ENCODE measurements at regions not wholly inside any gene's neighbourhood (a gene's known extent, or its start where the extent isn't known, plus 50 kb on each side); places are given as distances from the start of the nearest gene placed in this dataset.

DNA sequence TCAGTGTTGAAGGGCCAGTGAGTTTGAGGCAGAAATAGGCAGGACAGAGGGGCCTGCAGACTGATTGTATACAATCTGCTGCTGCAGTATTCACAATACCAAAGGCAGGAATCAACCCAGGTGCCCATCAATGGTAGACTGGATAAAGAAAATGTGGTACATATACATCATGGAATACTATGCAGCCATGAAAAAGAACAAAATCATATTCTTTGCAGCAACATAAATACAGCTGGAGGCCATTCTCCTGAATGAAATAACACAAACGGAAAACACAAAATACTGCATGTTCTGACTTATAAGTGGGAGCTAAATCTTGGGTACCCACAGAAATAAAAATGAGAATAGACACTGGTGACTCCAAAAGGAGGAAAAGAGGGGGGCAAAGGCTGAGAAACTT lies 485.1 kb downstream of the XYLT1 start:
- TF ChIP-seq, protein P1, sequence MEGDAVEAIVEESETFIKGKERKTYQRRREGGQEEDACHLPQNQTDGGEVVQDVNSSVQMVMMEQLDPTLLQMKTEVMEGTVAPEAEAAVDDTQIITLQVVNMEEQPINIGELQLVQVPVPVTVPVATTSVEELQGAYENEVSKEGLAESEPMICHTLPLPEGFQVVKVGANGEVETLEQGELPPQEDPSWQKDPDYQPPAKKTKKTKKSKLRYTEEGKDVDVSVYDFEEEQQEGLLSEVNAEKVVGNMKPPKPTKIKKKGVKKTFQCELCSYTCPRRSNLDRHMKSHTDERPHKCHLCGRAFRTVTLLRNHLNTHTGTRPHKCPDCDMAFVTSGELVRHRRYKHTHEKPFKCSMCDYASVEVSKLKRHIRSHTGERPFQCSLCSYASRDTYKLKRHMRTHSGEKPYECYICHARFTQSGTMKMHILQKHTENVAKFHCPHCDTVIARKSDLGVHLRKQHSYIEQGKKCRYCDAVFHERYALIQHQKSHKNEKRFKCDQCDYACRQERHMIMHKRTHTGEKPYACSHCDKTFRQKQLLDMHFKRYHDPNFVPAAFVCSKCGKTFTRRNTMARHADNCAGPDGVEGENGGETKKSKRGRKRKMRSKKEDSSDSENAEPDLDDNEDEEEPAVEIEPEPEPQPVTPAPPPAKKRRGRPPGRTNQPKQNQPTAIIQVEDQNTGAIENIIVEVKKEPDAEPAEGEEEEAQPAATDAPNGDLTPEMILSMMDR (conservative IDR thresholded peaks at IDR 0.05 in 1 of 2, IDR thresholded peaks at IDR 0.05 in 1 of 2; ENCODE audit: low read depth in 1 of 2, low read length in 2 of 2) = no peak
- no peak for TF ChIP-seq EZH2 (IDR thresholded peaks at IDR 0.05; ENCODE audit: low read length, missing control alignments)
- no peaks in the 10 kb centered on the region for H3K9me3 ChIP-seq (ENCODE audit: control insufficient read depth, insufficient read depth, low read depth, low read length)

DNA sequence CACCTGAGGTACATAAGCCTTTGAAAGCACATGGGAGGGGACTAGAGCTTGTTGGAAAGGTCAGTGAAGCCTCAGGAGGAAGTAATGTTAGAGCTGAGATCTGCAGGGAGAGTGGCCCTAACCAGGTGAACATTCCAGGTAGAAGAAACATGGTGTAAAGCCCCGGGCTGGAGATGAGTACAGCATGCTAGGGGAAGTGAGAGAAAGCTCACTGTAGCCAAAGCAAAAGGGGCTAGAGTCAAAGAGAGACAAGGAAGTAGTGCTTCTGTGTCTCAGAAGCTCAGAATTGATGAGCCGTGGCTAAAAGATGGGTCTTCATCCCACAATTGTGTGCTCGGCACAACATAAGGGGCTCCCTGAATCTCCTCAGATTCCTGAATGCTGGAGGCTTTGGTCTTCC lies 481.8 kb downstream of the XYLT1 start:
- no peak overlapping the region for H3K4me3 ChIP-seq (replicated peaks in 1 of 4; ENCODE audit: control extremely low read depth in 1 of 4, insufficient read depth in 1 of 4, low read depth in 3 of 4, low read length in 4 of 4)
- TF ChIP-seq, protein P1 (conservative IDR thresholded peaks at IDR 0.05 in 1 of 2, IDR thresholded peaks at IDR 0.05 in 1 of 2; ENCODE audit: low read depth in 1 of 2, low read length in 2 of 2) = no peak
- no peak for TF ChIP-seq EZH2 (IDR thresholded peaks at IDR 0.05; ENCODE audit: low read length, missing control alignments)
- H3K79me2 ChIP-seq (ENCODE audit: control insufficient read depth, insufficient read depth, low read length) = no peaks in the 10 kb centered on the region
- no peak overlapping the region for H2AFZ ChIP-seq (ENCODE audit: low read length)
- H3K4me1 ChIP-seq (ENCODE audit: control insufficient read depth, extremely low read depth, insufficient read depth, low read length) = no peaks in the 10 kb centered on the region
- H3K4me2 ChIP-seq (ENCODE audit: extremely low read depth, insufficient read depth, low read length) = no peak overlapping the region
- no peaks in the 10 kb centered on the region for H3K9me3 ChIP-seq (ENCODE audit: control insufficient read depth, insufficient read depth, low read depth, low read length)
- H3K9ac ChIP-seq (ENCODE audit: insufficient read depth, low read length) = no peak overlapping the region
- H3K27me3 ChIP-seq (ENCODE audit: control insufficient read depth, insufficient read depth, low read length) = no peaks in the 10 kb centered on the region
- no peaks in the 10 kb centered on the region for H4K20me1 ChIP-seq (ENCODE audit: control insufficient read depth, extremely low read depth, insufficient read depth, low read length)
- no peak overlapping the region for H3K27ac ChIP-seq (ENCODE audit: insufficient read depth, low read length)
- DNase-seq (ENCODE audit: low read depth in 2 of 2) = no peak
- H3K36me3 ChIP-seq (ENCODE audit: control insufficient read depth, insufficient read depth, low read length) = no peaks in the 10 kb centered on the region

More for the DNA sequence above, 485.1 kb downstream of the XYLT1 start:
- Histone ChIP-seq H4K20me1 (ENCODE audit: control insufficient read depth, extremely low read depth, insufficient read depth, low read length) (no peaks in the 10 kb centered on the region), H3K27me3 (ENCODE audit: control insufficient read depth, insufficient read depth, low read length) (no peaks in the 10 kb centered on the region), H3K4me3 (replicated peaks in 1 of 4; ENCODE audit: control extremely low read depth in 1 of 4, insufficient read depth in 1 of 4, low read depth in 3 of 4, low read length in 4 of 4) (no peak overlapping the region), H3K4me1 (ENCODE audit: control insufficient read depth, extremely low read depth, insufficient read depth, low read length) (no peaks in the 10 kb centered on the region), H2AFZ (ENCODE audit: low read length) (no peak overlapping the region), H3K4me2 (ENCODE audit: extremely low read depth, insufficient read depth, low read length) (no peak overlapping the region), H3K79me2 (ENCODE audit: control insufficient read depth, insufficient read depth, low read length) (no peaks in the 10 kb centered on the region), H3K27ac (ENCODE audit: insufficient read depth, low read length) (no peak overlapping the region), H3K36me3 (ENCODE audit: control insufficient read depth, insufficient read depth, low read length) (no peaks in the 10 kb centered on the region), H3K9ac (ENCODE audit: insufficient read depth, low read length) (no peak overlapping the region)
- no peak for DNase-seq (ENCODE audit: low read depth in 2 of 2)

- Histone ChIP-seq H3K4me3 (replicated peaks in 1 of 4; ENCODE audit: control extremely low read depth in 1 of 4, insufficient read depth in 1 of 4, low read depth in 3 of 4, low read length in 4 of 4) (no peak overlapping the region), H4K20me1 (ENCODE audit: control insufficient read depth, extremely low read depth, insufficient read depth, low read length) (no peaks in the 10 kb centered on the region), H3K4me2 (ENCODE audit: extremely low read depth, insufficient read depth, low read length) (no peak overlapping the region), H3K9ac (ENCODE audit: insufficient read depth, low read length) (no peak overlapping the region), H2AFZ (ENCODE audit: low read length) (no peak overlapping the region), H3K79me2 (ENCODE audit: control insufficient read depth, insufficient read depth, low read length) (no peaks in the 10 kb centered on the region), H3K4me1 (ENCODE audit: control insufficient read depth, extremely low read depth, insufficient read depth, low read length) (no peaks in the 10 kb centered on the region), H3K27me3 (ENCODE audit: control insufficient read depth, insufficient read depth, low read length) (no peaks in the 10 kb centered on the region), H3K27ac (ENCODE audit: insufficient read depth, low read length) (no peak overlapping the region), H3K36me3 (ENCODE audit: control insufficient read depth, insufficient read depth, low read length) (no peaks in the 10 kb centered on the region), H3K9me3 (ENCODE audit: control insufficient read depth, insufficient read depth, low read depth, low read length) (no peaks in the 10 kb centered on the region)
- TF ChIP-seq, protein P1 (conservative IDR thresholded peaks at IDR 0.05 in 1 of 2, IDR thresholded peaks at IDR 0.05 in 1 of 2; ENCODE audit: low read depth in 1 of 2, low read length in 2 of 2) = no peak
- DNase-seq (ENCODE audit: low read depth in 2 of 2) = no peak
These were observed 481.4 kb downstream of the XYLT1 start for GRCh38 chr16:16989368-16989767.
